GM12801 (cell line): ENCODE measurements at regions not wholly inside any gene's neighbourhood (a gene's known extent, or its start where the extent isn't known, plus 50 kb on each side); places are given as distances from the start of the nearest gene placed in this dataset.

Experiments
- CTCF ChIP-seq: IDR thresholded peaks from one replicate; pipeline ENCODE4 v1.5.1; 2011; ENCODE audit warnings: control low read depth; ENCODE audit not compliant: insufficient read length; ENCODE audit errors: extremely low read depth

DNA sequence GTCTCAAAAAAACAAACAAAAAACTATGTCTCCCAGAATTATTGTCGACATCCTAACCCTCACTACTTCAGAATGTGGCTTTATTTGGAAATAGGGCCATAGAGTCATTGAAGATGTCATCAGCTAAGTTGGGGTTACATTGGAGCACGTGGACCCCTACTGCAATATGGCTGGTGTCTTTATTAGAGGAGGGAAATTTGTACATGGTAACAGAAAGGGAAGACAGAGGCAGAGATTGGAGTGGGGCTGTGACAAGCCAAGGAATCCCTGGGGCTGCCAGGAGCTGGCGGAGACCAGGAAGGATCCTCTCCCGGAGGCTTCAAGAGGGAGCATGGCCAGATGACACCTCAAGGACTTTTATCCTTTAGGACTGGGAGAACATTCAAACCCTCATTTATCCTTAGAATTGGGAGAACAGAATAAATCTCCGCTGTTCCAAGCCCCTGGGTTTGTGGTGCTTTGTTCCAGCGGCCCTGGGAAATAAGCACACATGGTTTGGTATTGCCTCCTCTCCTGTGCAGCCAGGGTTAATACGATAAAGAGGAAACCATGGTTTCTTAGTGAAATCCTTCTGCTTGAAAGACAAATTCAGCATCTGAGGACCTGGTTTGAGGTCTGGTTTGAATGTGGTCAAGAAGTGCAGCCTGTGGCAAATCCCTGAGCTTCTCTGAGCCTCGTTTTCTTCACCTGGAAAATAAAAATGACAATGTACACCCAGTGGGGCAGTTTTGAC is 184.7 kb downstream of the MYCN start:
- TF ChIP-seq CTCF, result no peak

- no peak for TF ChIP-seq CTCF
Measured at GRCh38 chr2:16123856-16124780, 183.8 kb downstream of the MYCN start.

DNA sequence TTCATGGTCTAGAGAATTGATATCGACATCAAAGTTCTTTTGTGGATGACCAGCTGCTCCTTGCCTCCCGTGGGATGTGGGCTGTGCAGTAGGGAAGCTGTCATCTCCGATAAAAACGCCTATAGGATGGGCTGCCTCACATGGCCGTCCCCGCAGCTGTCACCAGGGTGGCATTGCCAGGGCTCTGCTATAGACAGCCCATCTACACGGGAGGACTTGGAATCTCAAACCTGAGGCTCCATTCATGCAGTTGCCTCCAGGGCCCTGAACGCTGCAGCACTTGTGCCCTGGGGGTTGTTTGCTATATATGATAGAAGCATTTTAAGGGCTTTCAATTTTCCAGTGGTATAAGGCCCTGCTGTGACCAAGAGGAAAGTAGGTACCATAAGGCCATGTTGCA is 183.1 kb downstream of the MYCN start:
- TF ChIP-seq CTCF, result no peak

DNA sequence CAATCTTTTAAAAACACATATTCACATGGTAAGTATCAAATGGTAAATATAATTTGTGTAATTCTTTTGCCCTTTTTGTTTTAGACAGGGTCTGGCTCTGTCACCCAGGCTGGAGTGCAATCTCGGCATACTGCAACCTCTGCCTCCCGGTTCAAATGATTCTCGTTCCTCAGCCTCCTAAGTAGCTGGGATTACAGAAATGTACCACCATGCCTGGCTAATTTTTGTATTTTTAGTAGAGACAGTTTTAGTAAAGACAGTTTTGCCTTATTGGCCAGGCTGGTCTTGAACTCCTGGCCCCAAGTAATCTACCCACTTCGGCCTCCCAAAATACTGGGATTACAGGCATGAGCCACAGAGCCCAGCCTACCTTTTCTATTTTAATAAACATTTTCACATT is 182.2 kb downstream of the MYCN start:
- no peak for TF ChIP-seq CTCF

GRCh38 chr2:16121986-16122390 is 181.6 kb downstream of the MYCN start:
- no peak for TF ChIP-seq CTCF

GRCh38 chr2:16121231-16121985 is 181.1 kb downstream of the MYCN start:
- no peak for TF ChIP-seq CTCF
